SK-N-SH (cell line): ENCODE measurements at regions not wholly inside any gene's neighbourhood (a gene's known extent, or its start where the extent isn't known, plus 50 kb on each side); places are given as distances from the start of the nearest gene placed in this dataset.
"Not testable (repeated sequence)": the region's sequence is repeated elsewhere in the genome, so short reads cannot be mapped to it uniquely, and the experiment has no call there.

ENCODE experiments used
- CTCF ChIA-PET: fragments of 300-600, 350-600 bp; formaldehyde crosslinking; extraction: SDS; loops from one replicate; lab custom pipeline; 2021; lab: Yijun Ruan, JAX
- POLR2A ChIA-PET: fragments of 350-600 bp; sonication (Branson Sonifier 250); formaldehyde crosslinking; extraction: SDS; loops from one replicate; lab custom pipeline; 2020; ENCODE audit warnings: antibody characterized with exemption, inconsistent platforms; lab: Yijun Ruan, JAX
- DNase-seq: peaks from one replicate; pipeline ENCODE4 v3.0.0; 2012
- H2AFZ ChIP-seq: fragments of 200-600 bp; sonication (generic); 2 replicates; pipeline ENCODE4 v1.8.1; 2016; ENCODE audit warnings: antibody characterized with exemption, mild to moderate bottlenecking, low read depth
- H3F3A ChIP-seq: fragments of 200-600 bp; sonication (generic); replicated peaks from 2 replicates; pipeline ENCODE3; 2016; ENCODE audit warnings: antibody characterized with exemption, mild to moderate bottlenecking; ENCODE audit not compliant: insufficient read depth
- H3K27ac ChIP-seq, 2 experiments: fragments of 200-500 bp in 1 of 2; fragments of 200-600 bp in 1 of 2; sonication (Bioruptor generic) in 1 of 2; sonication (generic), shearing (Covaris generic) in 1 of 2; 2 replicates each; pipeline versions ENCODE4 v1.5.1 to v1.6.1; 2014 to 2016; ENCODE audit warnings: low read depth in 2 of 2, inconsistent platforms in 1 of 2, low read length in 1 of 2, mild to moderate bottlenecking in 1 of 2, mixed read lengths in 1 of 2
- H3K27me3 ChIP-seq: fragments of 200-600 bp; sonication (generic), shearing (Covaris generic); 2 replicates; pipeline ENCODE4 v1.6.1; 2016; ENCODE audit warnings: mixed run types; ENCODE audit not compliant: insufficient read depth
- H3K36me3 ChIP-seq, 2 experiments: fragments of 200-500 bp in 1 of 2; fragments of 200-600 bp in 1 of 2; sonication (Bioruptor generic) in 1 of 2; sonication (generic) in 1 of 2; replicated peaks in 1 of 2; 2 replicates each; pipeline versions ENCODE3 to v1.5.1; 2014 to 2016; ENCODE audit warnings: low read length in 1 of 2, mild to moderate bottlenecking in 1 of 2; ENCODE audit not compliant: insufficient read depth in 2 of 2, control insufficient read depth in 1 of 2
- H3K4me1 ChIP-seq, 2 experiments: fragments of 200-500 bp in 1 of 2; fragments of 200-600 bp in 1 of 2; sonication (Bioruptor generic) in 1 of 2; sonication (generic), shearing (Covaris generic) in 1 of 2; 2 replicates each; pipeline versions ENCODE4 v1.5.1 to v1.6.1; 2014 to 2016; ENCODE audit warnings: low read depth in 1 of 2, low read length in 1 of 2, mixed run types in 1 of 2; ENCODE audit not compliant: insufficient read depth in 2 of 2, control insufficient read depth in 1 of 2
- H3K4me2 ChIP-seq: fragments of 200-600 bp; sonication (generic), shearing (Covaris generic); 2 replicates; pipeline ENCODE4 v1.6.1; 2017; ENCODE audit warnings: mixed run types
- H3K4me3 ChIP-seq, 2 experiments: fragments of 200-500 bp in 1 of 2; fragments of 200-600 bp in 1 of 2; sonication (Bioruptor generic) in 1 of 2; sonication (generic), shearing (Covaris generic) in 1 of 2; 2 replicates each; pipeline versions ENCODE4 v1.5.1 to v1.8.1; 2014 to 2016; ENCODE audit warnings: low read depth in 2 of 2, inconsistent platforms in 1 of 2, low read length in 1 of 2, mild to moderate bottlenecking in 1 of 2, mixed read lengths in 1 of 2, moderate library complexity in 1 of 2
- H3K79me2 ChIP-seq: fragments of 200-600 bp; sonication (generic); 2 replicates; pipeline ENCODE4 v1.8.1; 2017; ENCODE audit warnings: mild to moderate bottlenecking; ENCODE audit not compliant: insufficient read depth
- H3K9ac ChIP-seq: fragments of 200-600 bp; sonication (generic); 2 replicates; pipeline ENCODE4 v1.6.1; 2017; ENCODE audit warnings: mixed run types
- H3K9me2 ChIP-seq: fragments of 200-600 bp; sonication (generic); 2 replicates; pipeline ENCODE4 v1.6.1; 2017; ENCODE audit warnings: mixed run types
- H3K9me3 ChIP-seq: fragments of 200-600 bp; sonication (generic); 2 replicates; pipeline ENCODE4 v1.6.1; 2017; ENCODE audit warnings: mixed run types, mild to moderate bottlenecking, moderate library complexity
- H4K20me1 ChIP-seq: fragments of 200-600 bp; sonication (generic); 2 replicates; pipeline ENCODE4 v1.6.1; 2017; ENCODE audit warnings: mild to moderate bottlenecking, mixed run types; ENCODE audit not compliant: insufficient read depth
- CTCF ChIP-seq: fragments of 200-600 bp; sonication (generic); IDR thresholded peaks from 2 replicates; pipeline ENCODE4 v1.6.1; 2017; ENCODE audit warnings: antibody characterized with exemption, mild to moderate bottlenecking, moderate library complexity
- EZH2phosphoT487 ChIP-seq: fragments of 200-600 bp; sonication (generic); IDR thresholded peaks from 2 replicates; pipeline ENCODE4 v1.6.1; 2017; ENCODE audit warnings: low read depth, mixed run types, mild to moderate bottlenecking, antibody characterized with exemption, moderate library complexity, borderline replicate concordance
- GABPA ChIP-seq: IDR thresholded peaks from 2 replicates; pipeline ENCODE4 v1.4.0; 2012; ENCODE audit warnings: low read depth, mild to moderate bottlenecking
- JUND ChIP-seq: IDR thresholded peaks from 2 replicates; pipeline ENCODE4 v1.4.0; 2012
- POLR2AphosphoS5 ChIP-seq: IDR thresholded peaks from 2 replicates; pipeline ENCODE4 v1.6.1; 2012; ENCODE audit warnings: low read depth, low read length
- RFX5 ChIP-seq: IDR thresholded peaks from 2 replicates; pipeline ENCODE4 v1.6.1; 2012; ENCODE audit warnings: mild to moderate bottlenecking, improper control_type of control experiment, low read length
- SIN3A ChIP-seq: IDR thresholded peaks from 2 replicates; pipeline ENCODE4 v1.6.1; 2012; ENCODE audit warnings: low read depth, mild to moderate bottlenecking, low read length, moderate library complexity, borderline replicate concordance
- YY1 ChIP-seq: IDR thresholded peaks from 2 replicates; pipeline ENCODE4 v1.4.0; 2012; ENCODE audit warnings: low read depth, mild to moderate bottlenecking
- WGBS: methylation state at CpG from one replicate; pipeline ENCODE4 v1.1.6; 2017; ENCODE audit warnings: low lambda C conversion rate; 5-methylcytosine and 5-hydroxymethylcytosine counted together
- TF ChIP-seq, protein P1 (sequence below): IDR thresholded peaks from 2 replicates; pipeline ENCODE4; 2012
- TF ChIP-seq, protein P2 (sequence below): fragments of 150-350 bp; IDR thresholded peaks from 2 replicates; pipeline ENCODE4 v1.6.1; 2016; ENCODE audit warnings: mild to moderate bottlenecking, low read depth, low read length

DNA sequence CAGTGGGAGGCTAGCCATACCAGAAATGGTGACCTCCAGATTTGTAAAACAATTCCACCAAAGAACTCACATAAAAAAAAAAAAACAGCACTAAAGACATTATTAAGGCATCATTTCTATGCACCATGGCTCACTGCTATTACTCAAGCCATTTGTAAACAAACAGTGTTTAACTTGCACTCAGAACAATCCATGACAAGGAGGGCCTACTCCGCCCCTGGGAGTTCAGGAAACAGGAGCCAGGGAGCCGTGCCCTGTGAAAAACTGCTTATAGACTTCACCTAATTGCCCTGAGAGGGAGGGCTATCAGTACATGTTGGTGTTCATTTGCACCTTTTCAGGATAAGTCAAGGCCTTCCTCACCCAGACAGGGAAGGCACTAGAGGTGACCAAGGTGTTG lies 103.2 kb downstream of the ZNF429 start:
- no peaks in the 10 kb centered on the region for H3K9me3 ChIP-seq
- H3F3A ChIP-seq: no peaks in the 10 kb centered on the region
- H3K9ac ChIP-seq: no peak overlapping the region
- H2AFZ ChIP-seq: no peak overlapping the region
- H3K4me3 ChIP-seq: no peak overlapping the region
- no peak overlapping the region for H3K4me2 ChIP-seq
- WGBS: 55% methylated on average over 2 of the region's 2 CpGs
- DNase-seq: no peak
- no peaks in the 10 kb centered on the region for H3K36me3 ChIP-seq
- H3K27me3 ChIP-seq: no peaks in the 10 kb centered on the region
- CTCF ChIA-PET: no interaction called here
- H3K4me1 ChIP-seq: peaks cover 0 to 13% of the 10 kb centered on the region in 2 experiments; a peak in 2 of 4 replicates
- TF ChIP-seq POLR2AphosphoS5 (no peak), SIN3A (no peak), CTCF (no peak), EZH2phosphoT487 (no peak), JUND (no peak)
- TF ChIP-seq, all 33 proteins: peak for 0
- Histone ChIP-seq H3K27ac (no peak overlapping the region), H3K9me2 (no peaks in the 10 kb centered on the region), H3K79me2 (no peaks in the 10 kb centered on the region), H4K20me1 (no peaks in the 10 kb centered on the region)
- POLR2A ChIA-PET: no interaction called here

DNA sequence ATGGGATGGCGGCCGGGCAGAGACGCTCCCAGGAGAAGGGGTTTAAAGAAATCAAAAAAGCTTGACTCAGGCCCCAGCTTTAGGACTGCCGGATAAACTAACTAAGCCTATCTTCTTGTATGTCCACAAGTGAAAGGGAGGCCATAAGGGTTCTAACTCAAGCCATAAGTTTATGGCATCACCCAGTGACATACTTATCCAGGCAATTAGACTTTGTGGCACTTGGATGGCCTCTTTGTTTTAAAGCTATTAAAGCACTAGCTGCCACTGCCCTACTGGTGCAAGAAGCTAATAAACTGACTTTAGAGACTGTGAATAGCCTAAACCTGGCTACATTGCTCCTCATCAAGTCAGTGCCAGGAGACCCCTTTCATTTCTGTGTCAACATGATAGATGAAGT lies 102.0 kb downstream of the ZNF429 start:
- DNase-seq: no peak
- ChIA-PET POLR2A (no interaction called here), CTCF (no interaction called here)
- WGBS: 50% methylated on average over 4 of the region's 4 CpGs
- H3K27me3 ChIP-seq: no peaks in the 10 kb centered on the region
- H3K27ac ChIP-seq: no peak overlapping the region
- peaks cover 0 to 20% of the 10 kb centered on the region in 2 experiments; a peak in 2 of 4 replicates for H3K4me1 ChIP-seq
- TF ChIP-seq, protein P1, sequence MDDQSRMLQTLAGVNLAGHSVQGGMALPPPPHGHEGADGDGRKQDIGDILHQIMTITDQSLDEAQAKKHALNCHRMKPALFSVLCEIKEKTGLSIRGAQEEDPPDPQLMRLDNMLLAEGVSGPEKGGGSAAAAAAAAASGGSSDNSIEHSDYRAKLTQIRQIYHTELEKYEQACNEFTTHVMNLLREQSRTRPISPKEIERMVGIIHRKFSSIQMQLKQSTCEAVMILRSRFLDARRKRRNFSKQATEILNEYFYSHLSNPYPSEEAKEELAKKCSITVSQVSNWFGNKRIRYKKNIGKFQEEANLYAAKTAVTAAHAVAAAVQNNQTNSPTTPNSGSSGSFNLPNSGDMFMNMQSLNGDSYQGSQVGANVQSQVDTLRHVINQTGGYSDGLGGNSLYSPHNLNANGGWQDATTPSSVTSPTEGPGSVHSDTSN: no peak
- TF ChIP-seq RFX5 (no peak), GABPA (no peak), YY1 (no peak), SIN3A (no peak)
- TF ChIP-seq, protein P2, sequence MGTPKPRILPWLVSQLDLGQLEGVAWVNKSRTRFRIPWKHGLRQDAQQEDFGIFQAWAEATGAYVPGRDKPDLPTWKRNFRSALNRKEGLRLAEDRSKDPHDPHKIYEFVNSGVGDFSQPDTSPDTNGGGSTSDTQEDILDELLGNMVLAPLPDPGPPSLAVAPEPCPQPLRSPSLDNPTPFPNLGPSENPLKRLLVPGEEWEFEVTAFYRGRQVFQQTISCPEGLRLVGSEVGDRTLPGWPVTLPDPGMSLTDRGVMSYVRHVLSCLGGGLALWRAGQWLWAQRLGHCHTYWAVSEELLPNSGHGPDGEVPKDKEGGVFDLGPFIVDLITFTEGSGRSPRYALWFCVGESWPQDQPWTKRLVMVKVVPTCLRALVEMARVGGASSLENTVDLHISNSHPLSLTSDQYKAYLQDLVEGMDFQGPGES: no peak
- H3K4me3 ChIP-seq: no peak overlapping the region
- H3K36me3 ChIP-seq: no peaks in the 10 kb centered on the region
- no peak overlapping the region for H3K9ac ChIP-seq
- no peaks in the 10 kb centered on the region for H4K20me1 ChIP-seq
- no peak overlapping the region for H2AFZ ChIP-seq
- H3K4me2 ChIP-seq: no peak overlapping the region
- H3F3A ChIP-seq: no peaks in the 10 kb centered on the region
- H3K79me2 ChIP-seq: no peaks in the 10 kb centered on the region
- no peaks in the 10 kb centered on the region for H3K9me3 ChIP-seq
- H3K9me2 ChIP-seq: no peaks in the 10 kb centered on the region

DNA sequence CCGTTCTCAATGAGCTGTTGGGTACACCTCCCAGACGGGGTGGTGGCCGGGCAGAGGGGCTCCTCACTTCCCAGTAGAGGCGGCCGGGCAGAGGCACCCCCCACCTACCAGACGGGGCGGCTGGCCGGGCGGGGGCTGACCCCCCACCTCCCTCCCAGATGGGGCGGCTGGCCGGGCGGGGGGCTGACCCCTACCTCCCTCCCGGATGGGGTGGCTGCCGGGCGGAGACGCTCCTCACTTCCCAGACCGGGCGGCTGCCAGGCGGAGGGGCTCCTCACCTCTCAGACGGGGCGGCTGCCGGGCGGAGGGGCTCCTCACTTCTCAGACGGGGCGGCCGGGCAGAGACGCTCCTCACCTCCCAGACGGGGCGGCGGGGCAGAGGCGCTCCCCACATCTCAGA lies 101.6 kb downstream of the ZNF429 start:
- H3K4me2 ChIP-seq, H3K9me2 ChIP-seq, H3F3A ChIP-seq, H3K9ac ChIP-seq, DNase-seq, H2AFZ ChIP-seq, H3K9me3 ChIP-seq, H3K36me3 ChIP-seq, H4K20me1 ChIP-seq, H3K27ac ChIP-seq, H3K79me2 ChIP-seq, H3K4me3 ChIP-seq, POLR2A ChIA-PET, H3K27me3 ChIP-seq, CTCF ChIA-PET: not testable (repeated sequence)
- WGBS: 82% methylated on average over 10 of the region's 31 CpGs
- H3K4me1 ChIP-seq: peaks cover 0 to 20% of the 10 kb centered on the region in 2 experiments; a peak in 2 of 4 replicates

DNA sequence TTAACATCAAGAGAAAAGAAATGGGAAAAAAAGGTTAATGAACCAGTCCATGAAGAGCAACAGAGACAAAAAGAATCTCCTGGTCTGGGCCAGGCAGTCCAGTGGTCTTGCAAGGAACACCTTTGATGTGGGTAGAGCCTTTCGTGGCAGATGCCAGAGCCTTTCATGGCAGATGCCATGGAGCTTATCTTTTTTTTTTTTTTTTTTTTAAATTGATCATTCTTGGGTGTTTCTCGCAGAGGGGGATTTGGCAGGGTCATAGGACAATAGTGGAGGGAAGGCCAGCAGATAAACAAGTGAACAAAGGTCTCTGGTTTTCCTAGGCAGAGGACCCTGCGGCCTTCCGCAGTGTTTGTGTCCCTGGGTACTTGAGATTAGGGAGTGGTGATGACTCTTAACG lies 100.9 kb downstream of the ZNF429 start:
- H3K27ac ChIP-seq, H3F3A ChIP-seq, CTCF ChIA-PET, H3K36me3 ChIP-seq, H3K27me3 ChIP-seq, H2AFZ ChIP-seq, H3K79me2 ChIP-seq, H3K9me3 ChIP-seq, H3K9me2 ChIP-seq, H4K20me1 ChIP-seq, POLR2A ChIA-PET, DNase-seq, H3K9ac ChIP-seq, H3K4me2 ChIP-seq, H3K4me3 ChIP-seq: not testable (repeated sequence)
- WGBS: 25% methylated on average over 2 of the region's 5 CpGs
- H3K4me1 ChIP-seq: peaks cover 0 to 20% of the 10 kb centered on the region in 2 experiments; a peak in 2 of 4 replicates
